ENCODE measurements at regions not wholly inside any gene's neighbourhood (a gene's known extent, or its start where the extent isn't known, plus 50 kb on each side); places are given as distances from the start of the nearest gene placed in this dataset.

DNA sequence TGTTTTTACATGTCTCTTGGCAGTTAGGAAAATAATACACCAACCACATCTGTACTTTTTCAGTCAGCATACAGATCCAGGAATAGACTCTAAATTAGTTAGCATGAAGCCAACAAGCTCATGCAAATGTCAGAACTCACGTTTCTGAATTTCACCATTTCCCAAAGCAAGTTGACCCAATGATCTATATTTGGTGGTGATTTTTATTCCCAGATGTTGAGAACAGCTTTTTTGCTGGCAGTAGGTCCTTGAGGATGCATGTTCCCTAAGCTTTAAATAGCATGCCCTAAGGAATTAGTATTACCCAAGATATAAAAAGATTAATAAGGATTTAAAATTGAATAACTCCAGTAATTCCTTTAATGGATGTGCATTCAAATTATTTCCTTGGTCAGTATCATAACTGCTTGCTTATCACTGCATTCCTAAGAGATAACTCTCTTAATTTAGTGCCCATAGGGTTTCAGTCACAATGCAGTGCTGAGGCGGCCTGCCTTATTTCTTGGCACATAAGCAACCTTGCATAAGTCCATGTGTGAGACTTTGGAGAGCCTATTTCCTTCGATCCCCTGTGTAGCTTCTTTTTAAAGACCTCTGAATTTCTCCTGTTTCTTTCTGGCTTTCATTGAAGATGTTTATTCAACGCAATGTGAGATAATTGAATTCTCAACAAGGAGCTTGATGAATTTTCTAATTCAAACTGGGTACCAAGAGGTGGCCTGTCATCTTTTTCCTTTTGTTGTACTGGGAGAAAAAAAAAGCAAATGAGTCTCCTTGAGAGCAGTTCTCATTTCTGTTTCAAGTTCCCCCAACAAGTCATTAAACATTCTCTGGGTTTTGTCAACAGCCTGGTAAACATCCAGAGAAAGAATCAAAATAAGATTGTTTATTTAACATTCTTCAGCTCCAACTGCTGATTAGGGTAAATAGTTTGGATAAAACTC, 135.3 kb upstream of the MEOX2 start:
- DNase-seq (no peak), ATAC-seq (ENCODE audit: insufficient read depth, low read depth) (no peak)
- Histone ChIP-seq H3K9ac (ENCODE audit: low read depth, low read length) (no peak overlapping the region), H3K36me3 (ENCODE audit: insufficient read depth, low read length) (no peaks in the 10 kb centered on the region), H3K4me2 (ENCODE audit: insufficient read depth, low read length) (no peak overlapping the region), H3K4me1 (ENCODE audit: insufficient read depth, low read length) (no peaks in the 10 kb centered on the region), H2AFZ (ENCODE audit: low read depth, low read length) (no peak overlapping the region), H3K79me2 (ENCODE audit: insufficient read depth, low read length) (no peaks in the 10 kb centered on the region), H3K9me3 (ENCODE audit: insufficient read depth, low read length, severe bottlenecking) (no peaks in the 10 kb centered on the region), H3K27me3 (ENCODE audit: insufficient read depth, low read length, poor library complexity) (no peaks in the 10 kb centered on the region), H4K20me1 (ENCODE audit: insufficient read depth, low read length) (no peaks in the 10 kb centered on the region), H3K4me3 (ENCODE audit: low read depth in 1 of 2, low read length in 2 of 2) (no peak overlapping the region), H3K27ac (ENCODE audit: low read length) (no peak overlapping the region)
- TF ChIP-seq, protein P1, sequence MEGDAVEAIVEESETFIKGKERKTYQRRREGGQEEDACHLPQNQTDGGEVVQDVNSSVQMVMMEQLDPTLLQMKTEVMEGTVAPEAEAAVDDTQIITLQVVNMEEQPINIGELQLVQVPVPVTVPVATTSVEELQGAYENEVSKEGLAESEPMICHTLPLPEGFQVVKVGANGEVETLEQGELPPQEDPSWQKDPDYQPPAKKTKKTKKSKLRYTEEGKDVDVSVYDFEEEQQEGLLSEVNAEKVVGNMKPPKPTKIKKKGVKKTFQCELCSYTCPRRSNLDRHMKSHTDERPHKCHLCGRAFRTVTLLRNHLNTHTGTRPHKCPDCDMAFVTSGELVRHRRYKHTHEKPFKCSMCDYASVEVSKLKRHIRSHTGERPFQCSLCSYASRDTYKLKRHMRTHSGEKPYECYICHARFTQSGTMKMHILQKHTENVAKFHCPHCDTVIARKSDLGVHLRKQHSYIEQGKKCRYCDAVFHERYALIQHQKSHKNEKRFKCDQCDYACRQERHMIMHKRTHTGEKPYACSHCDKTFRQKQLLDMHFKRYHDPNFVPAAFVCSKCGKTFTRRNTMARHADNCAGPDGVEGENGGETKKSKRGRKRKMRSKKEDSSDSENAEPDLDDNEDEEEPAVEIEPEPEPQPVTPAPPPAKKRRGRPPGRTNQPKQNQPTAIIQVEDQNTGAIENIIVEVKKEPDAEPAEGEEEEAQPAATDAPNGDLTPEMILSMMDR (IDR thresholded peaks at IDR 0.05; ENCODE audit: borderline replicate concordance, extremely low read depth, low read length, poor library complexity, severe bottlenecking), result no peak
- TF ChIP-seq EZH2 (IDR thresholded peaks at IDR 0.05; ENCODE audit: borderline replicate concordance, low read depth, low read length, severe bottlenecking), result no peak

GRCh38 chr7:15820319-15820718, 133.8 kb upstream of the MEOX2 start:
- no peaks in the 10 kb centered on the region for H3K79me2 ChIP-seq (ENCODE audit: insufficient read depth, low read length)
- H3K27ac ChIP-seq (ENCODE audit: low read length), result no peak overlapping the region
- no peak for DNase-seq
- no peak overlapping the region for H3K4me3 ChIP-seq (ENCODE audit: low read depth in 1 of 2, low read length in 2 of 2)
- TF ChIP-seq EZH2 (IDR thresholded peaks at IDR 0.05; ENCODE audit: borderline replicate concordance, low read depth, low read length, severe bottlenecking), result no peak
- TF ChIP-seq, protein P1 (IDR thresholded peaks at IDR 0.05; ENCODE audit: borderline replicate concordance, extremely low read depth, low read length, poor library complexity, severe bottlenecking), result no peak
- no peak overlapping the region for H3K9ac ChIP-seq (ENCODE audit: low read depth, low read length)
- no peaks in the 10 kb centered on the region for H3K4me1 ChIP-seq (ENCODE audit: insufficient read depth, low read length)
- H3K4me2 ChIP-seq (ENCODE audit: insufficient read depth, low read length), result no peak overlapping the region
- H3K27me3 ChIP-seq (ENCODE audit: insufficient read depth, low read length, poor library complexity), result no peaks in the 10 kb centered on the region
- no peaks in the 10 kb centered on the region for H4K20me1 ChIP-seq (ENCODE audit: insufficient read depth, low read length)
- no peak overlapping the region for H2AFZ ChIP-seq (ENCODE audit: low read depth, low read length)
- no peak for ATAC-seq (ENCODE audit: insufficient read depth, low read depth)
- H3K36me3 ChIP-seq (ENCODE audit: insufficient read depth, low read length), result no peaks in the 10 kb centered on the region
- no peaks in the 10 kb centered on the region for H3K9me3 ChIP-seq (ENCODE audit: insufficient read depth, low read length, severe bottlenecking)

DNA sequence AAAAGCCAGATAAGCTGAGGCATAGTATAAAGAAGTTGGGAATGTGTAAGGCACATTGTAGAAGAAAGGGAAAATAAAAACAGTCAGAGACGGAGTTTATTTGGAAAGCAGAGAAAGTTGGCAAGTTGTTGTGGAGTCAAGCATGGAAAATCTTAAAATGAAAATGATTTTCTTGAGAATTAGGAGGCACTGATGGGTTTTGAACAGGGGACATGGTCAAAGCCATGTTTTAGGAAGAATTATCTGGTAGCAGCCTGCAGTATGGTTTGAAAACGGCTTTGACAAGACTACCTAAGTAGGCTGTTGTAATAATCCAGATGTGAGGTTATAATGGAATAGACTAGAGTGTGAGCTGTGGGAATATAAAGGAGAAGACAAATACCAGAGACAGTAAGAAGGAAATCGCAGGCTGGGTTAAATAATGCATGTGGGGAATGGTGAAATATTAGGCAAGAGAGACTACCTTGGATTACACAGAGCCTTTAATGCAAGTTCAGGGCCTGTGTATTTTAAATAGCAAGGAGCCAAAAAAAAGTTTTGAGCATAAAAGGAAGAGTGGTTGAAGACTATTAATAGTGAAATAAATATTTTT, 130.4 kb upstream of the MEOX2 start:
- Histone ChIP-seq H3K9me3 (ENCODE audit: insufficient read depth, low read length, severe bottlenecking) (no peaks in the 10 kb centered on the region), H4K20me1 (ENCODE audit: insufficient read depth, low read length) (no peaks in the 10 kb centered on the region), H3K27ac (ENCODE audit: low read length) (no peak overlapping the region), H3K4me1 (ENCODE audit: insufficient read depth, low read length) (no peaks in the 10 kb centered on the region), H3K4me3 (ENCODE audit: low read depth in 1 of 2, low read length in 2 of 2) (no peak overlapping the region), H3K36me3 (ENCODE audit: insufficient read depth, low read length) (no peaks in the 10 kb centered on the region), H2AFZ (ENCODE audit: low read depth, low read length) (no peak overlapping the region), H3K4me2 (ENCODE audit: insufficient read depth, low read length) (no peak overlapping the region), H3K79me2 (ENCODE audit: insufficient read depth, low read length) (no peaks in the 10 kb centered on the region), H3K27me3 (ENCODE audit: insufficient read depth, low read length, poor library complexity) (no peaks in the 10 kb centered on the region), H3K9ac (ENCODE audit: low read depth, low read length) (no peak overlapping the region)
- ATAC-seq (ENCODE audit: insufficient read depth, low read depth) (no peak), DNase-seq (no peak)
- TF ChIP-seq, protein P1 (IDR thresholded peaks at IDR 0.05; ENCODE audit: borderline replicate concordance, extremely low read depth, low read length, poor library complexity, severe bottlenecking), result no peak
- TF ChIP-seq EZH2 (IDR thresholded peaks at IDR 0.05; ENCODE audit: borderline replicate concordance, low read depth, low read length, severe bottlenecking), result no peak
